Esophagus (tissue), 2 donors: ENCODE measurements at regions not wholly inside any gene's neighbourhood (a gene's known extent, or its start where the extent isn't known, plus 50 kb on each side); places are given as distances from the start of the nearest gene placed in this dataset.
"Not testable (repeated sequence)": the region's sequence is repeated elsewhere in the genome, so short reads cannot be mapped to it uniquely, and the experiment has no call there.

ENCODE experiments used
- H3K27ac ChIP-seq, 2 donors: one replicate each; pipeline ENCODE4 v1.5.1; 2013; ENCODE audit warnings: low read depth in 2 of 2, mild to moderate bottlenecking in 2 of 2, inconsistent platforms in 1 of 2, low read length in 1 of 2, moderate library complexity in 1 of 2
- H3K27me3 ChIP-seq, 2 donors: one replicate each; pipeline ENCODE4 v1.6.1; 2013; ENCODE audit warnings: low read length in 2 of 2, control low read depth in 1 of 2, mild to moderate bottlenecking in 1 of 2; ENCODE audit not compliant: insufficient read depth in 2 of 2, control insufficient read depth in 1 of 2
- H3K36me3 ChIP-seq, 2 donors: one replicate each; pipeline ENCODE4 v1.6.1; 2013; ENCODE audit warnings: low read length in 1 of 2; ENCODE audit not compliant: control insufficient read depth in 2 of 2, insufficient read depth in 2 of 2
- H3K4me1 ChIP-seq, 2 donors: one replicate each; pipeline ENCODE4 v1.6.1; 2013; ENCODE audit warnings: low read length in 1 of 2; ENCODE audit not compliant: control insufficient read depth in 2 of 2, insufficient read depth in 2 of 2
- H3K4me3 ChIP-seq, 2 donors: one replicate each; pipeline ENCODE4 v1.5.1; 2013; ENCODE audit warnings: low read length in 2 of 2, mild to moderate bottlenecking in 2 of 2, low read depth in 1 of 2, moderate library complexity in 1 of 2
- H3K9me3 ChIP-seq, 2 donors: one replicate each; pipeline ENCODE4 v1.6.1; 2013; ENCODE audit warnings: mild to moderate bottlenecking in 2 of 2, low read depth in 1 of 2, low read length in 1 of 2, moderate library complexity in 1 of 2; ENCODE audit not compliant: control insufficient read depth in 2 of 2, insufficient read depth in 1 of 2
- WGBS, 2 donors: extraction: QIAGEN DNeasy Blood & Tissue Kit; methylation state at CpG; one replicate each; pipeline ENCODE4 v1.1.7; 2013; 5-methylcytosine and 5-hydroxymethylcytosine counted together
- donor health status: healthy with polysubstance abuse.
- donor health status: Bipolar disorder and iron deficiency.

- Histone ChIP-seq H3K36me3 (no peaks in the 10 kb centered on the region), H3K4me1 (no peaks in the 10 kb centered on the region), H3K4me3 (no peak overlapping the region), H3K27me3 (no peaks in the 10 kb centered on the region), H3K27ac (no peak overlapping the region), H3K9me3 (no peaks in the 10 kb centered on the region)
- 88 to 89% methylated on average over 4 of the region's 4 CpGs for WGBS, 2 donors
Observed at GRCh38 chr2:149702571-149702970, 115.0 kb upstream of the MMADHC start.

- H3K27ac ChIP-seq = no peak overlapping the region
- H3K4me1 ChIP-seq = no peaks in the 10 kb centered on the region
- 89 to 91% methylated on average over 2 of the region's 2 CpGs for WGBS, 2 donors
- no peaks in the 10 kb centered on the region for H3K9me3 ChIP-seq
- H3K36me3 ChIP-seq = no peaks in the 10 kb centered on the region
- H3K4me3 ChIP-seq = no peak overlapping the region
- no peaks in the 10 kb centered on the region for H3K27me3 ChIP-seq
Observed at GRCh38 chr2:149701241-149701640, 113.7 kb upstream of the MMADHC start.

DNA sequence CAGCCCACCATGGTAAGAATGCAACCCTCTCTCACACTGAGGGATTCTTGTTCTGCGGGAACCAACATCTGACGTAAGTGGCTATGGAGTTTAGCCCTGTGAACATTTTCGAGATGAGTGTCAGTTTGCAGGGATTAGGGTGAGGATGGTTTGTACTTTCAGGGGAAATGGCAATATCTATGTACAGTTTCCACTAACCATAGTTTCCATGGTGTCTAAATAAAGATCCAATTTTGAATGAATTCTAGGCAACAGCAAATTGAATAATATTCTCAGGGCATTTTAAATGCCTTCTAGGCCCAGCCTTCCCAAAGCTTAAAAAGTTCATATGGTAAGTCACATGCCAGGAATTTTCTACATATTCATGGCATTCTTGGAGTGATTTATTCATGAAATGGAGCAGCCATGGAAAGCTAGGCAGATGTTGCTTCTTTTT is 105.4 kb upstream of the MMADHC start:
- H3K4me1 ChIP-seq = no peaks in the 10 kb centered on the region
- no peak overlapping the region for H3K27ac ChIP-seq
- H3K9me3 ChIP-seq = no peaks in the 10 kb centered on the region
- no peak overlapping the region for H3K4me3 ChIP-seq
- WGBS, 2 donors = 79 to 80% methylated on average over 3 of the region's 3 CpGs
- H3K27me3 ChIP-seq = peaks cover 0 to 3% of the 10 kb centered on the region in 2 donors
- no peaks in the 10 kb centered on the region for H3K36me3 ChIP-seq

- peaks cover 0 to 3% of the 10 kb centered on the region in 2 donors for H3K27me3 ChIP-seq
- WGBS, 2 donors = 89 to 93% methylated on average over 2 of the region's 2 CpGs
- H3K36me3 ChIP-seq = no peaks in the 10 kb centered on the region
- no peaks in the 10 kb centered on the region for H3K4me1 ChIP-seq
- H3K9me3 ChIP-seq = no peaks in the 10 kb centered on the region
- no peak overlapping the region for H3K4me3 ChIP-seq
- H3K27ac ChIP-seq = no peak overlapping the region
Observed at GRCh38 chr2:149690825-149691224, 103.2 kb upstream of the MMADHC start.

GRCh38 chr2:149687052-149687427 is 99.5 kb upstream of the MMADHC start:
- no peaks in the 10 kb centered on the region for H3K4me1 ChIP-seq
- H3K27me3 ChIP-seq = peaks cover 0 to 3% of the 10 kb centered on the region in 2 donors
- no peak overlapping the region for H3K27ac ChIP-seq
- H3K9me3 ChIP-seq = no peaks in the 10 kb centered on the region
- no peak overlapping the region for H3K4me3 ChIP-seq
- H3K36me3 ChIP-seq = no peaks in the 10 kb centered on the region
- 62 to 70% methylated on average over 2 of the region's 2 CpGs for WGBS, 2 donors

- no peaks in the 10 kb centered on the region for H3K4me1 ChIP-seq
- no peak overlapping the region for H3K27ac ChIP-seq
- no peaks in the 10 kb centered on the region for H3K36me3 ChIP-seq
- 59 to 64% methylated on average over 6 of the region's 6 CpGs for WGBS, 2 donors
- H3K27me3 ChIP-seq = peaks cover 0 to 3% of the 10 kb centered on the region in 2 donors
- H3K4me3 ChIP-seq = no peak overlapping the region
- no peaks in the 10 kb centered on the region for H3K9me3 ChIP-seq
Observed at GRCh38 chr2:149686136-149687051, 98.8 kb upstream of the MMADHC start.

DNA sequence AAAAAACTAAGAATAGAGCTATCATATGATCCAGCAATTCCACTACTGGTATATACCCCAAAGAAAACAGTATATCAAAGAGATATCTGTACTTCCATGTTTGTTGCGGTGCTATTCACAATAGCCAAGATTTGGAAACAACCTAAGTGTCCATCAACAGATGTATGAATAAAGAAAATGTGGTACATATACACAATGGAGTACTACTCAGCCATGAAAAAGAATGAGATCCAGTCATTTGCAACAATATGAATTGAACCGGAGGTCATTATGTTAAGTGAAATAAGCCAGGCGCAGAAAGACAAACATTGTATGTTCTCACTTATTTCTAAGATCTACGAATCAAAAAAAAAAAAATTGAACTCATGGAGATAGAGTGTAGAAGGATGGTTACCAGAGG is 97.8 kb upstream of the MMADHC start:
- not testable (repeated sequence) for H3K4me3 ChIP-seq, H3K27ac ChIP-seq, H3K27me3 ChIP-seq, H3K36me3 ChIP-seq, H3K9me3 ChIP-seq, H3K4me1 ChIP-seq
- 87 to 98% methylated on average over 4 of the region's 4 CpGs for WGBS, 2 donors

DNA sequence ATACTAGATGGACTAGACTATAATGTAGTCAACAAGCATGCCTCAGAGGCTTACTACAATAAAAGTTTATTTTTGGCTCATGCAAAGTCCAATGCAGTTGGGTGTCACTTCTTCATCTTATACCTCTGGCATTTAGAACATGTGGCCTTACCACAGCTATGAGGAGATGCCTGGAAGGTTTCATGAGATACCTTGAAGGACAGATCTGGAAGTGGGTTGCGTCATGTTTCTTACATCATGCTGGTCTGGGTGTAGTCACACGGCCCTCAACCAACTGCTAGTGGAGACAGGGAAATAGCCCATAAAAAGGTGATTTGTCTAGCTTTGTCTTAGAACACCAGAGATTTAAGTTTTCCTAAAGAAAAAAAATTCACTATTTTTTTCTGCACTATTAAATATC is 91.7 kb upstream of the MMADHC start:
- H3K4me1 ChIP-seq = no peaks in the 10 kb centered on the region
- H3K27ac ChIP-seq = no peak overlapping the region
- H3K4me3 ChIP-seq = no peak overlapping the region
- no peaks in the 10 kb centered on the region for H3K36me3 ChIP-seq
- H3K9me3 ChIP-seq = peaks cover 0 to 3% of the 10 kb centered on the region in 2 donors
- H3K27me3 ChIP-seq = no peaks in the 10 kb centered on the region
- 86 to 96% methylated on average over 2 of the region's 2 CpGs for WGBS, 2 donors

DNA sequence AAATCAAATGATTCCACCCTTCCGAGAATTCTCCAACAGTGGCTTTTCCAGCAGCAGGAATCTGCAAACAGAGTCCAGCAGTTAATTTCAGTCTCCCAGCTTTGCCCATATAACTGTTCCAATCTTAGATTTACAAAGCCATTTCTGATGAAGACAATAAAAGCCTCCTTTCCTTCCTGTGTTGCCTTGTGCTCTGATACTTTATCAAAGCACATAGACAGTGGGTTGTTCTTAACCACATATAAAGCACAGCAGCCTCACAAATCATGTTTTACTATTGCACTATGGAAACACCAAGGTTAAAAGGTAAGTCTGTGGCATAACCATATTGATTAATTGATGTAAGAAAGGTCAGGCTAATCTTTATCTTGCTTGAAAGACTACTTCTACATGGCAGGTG is 89.8 kb upstream of the MMADHC start:
- Histone ChIP-seq H3K4me1 (no peaks in the 10 kb centered on the region), H3K4me3 (no peak overlapping the region), H3K27me3 (no peaks in the 10 kb centered on the region), H3K9me3 (peaks cover 0 to 3% of the 10 kb centered on the region in 2 donors), H3K27ac (no peak overlapping the region), H3K36me3 (no peaks in the 10 kb centered on the region)
- 77 to 87% methylated on average over 1 of the region's 1 CpG for WGBS, 2 donors

GRCh38 chr2:149670086-149670485 is 82.5 kb upstream of the MMADHC start:
- H3K9me3 ChIP-seq = no peaks in the 10 kb centered on the region
- no peaks in the 10 kb centered on the region for H3K4me1 ChIP-seq
- WGBS, 2 donors = 85 to 92% methylated on average over 2 of the region's 2 CpGs
- no peaks in the 10 kb centered on the region for H3K27me3 ChIP-seq
- H3K36me3 ChIP-seq = no peaks in the 10 kb centered on the region
- H3K27ac ChIP-seq = no peak overlapping the region
- H3K4me3 ChIP-seq = no peak overlapping the region
